Glutamatergic neuron (in vitro differentiated cells): ENCODE measurements at regions not wholly inside any gene's neighbourhood (a gene's known extent, or its start where the extent isn't known, plus 50 kb on each side); places are given as distances from the start of the nearest gene placed in this dataset.

Source experiments
- DNase-seq: peaks from one replicate; pipeline ENCODE4 v3.0.0; 2022
- H3K27ac Mint-ChIP-seq: one replicate; pipeline ENCODE4 v1.8.0; 2020; ENCODE audit warnings: mild to moderate bottlenecking, mixed read lengths, inconsistent platforms; ENCODE audit not compliant: unreplicated experiment
- H3K27me3 Mint-ChIP-seq: one replicate; pipeline ENCODE4 v1.8.0; 2020; ENCODE audit warnings: mild to moderate bottlenecking, moderate library complexity, mixed read lengths, inconsistent platforms; ENCODE audit not compliant: unreplicated experiment
- H3K36me3 Mint-ChIP-seq: one replicate; pipeline ENCODE4 v1.8.0; 2020; ENCODE audit warnings: mild to moderate bottlenecking, mixed read lengths, inconsistent platforms; ENCODE audit not compliant: unreplicated experiment
- H3K4me1 Mint-ChIP-seq: one replicate; pipeline ENCODE4 v1.8.0; 2020; ENCODE audit warnings: mild to moderate bottlenecking, low read depth, mixed read lengths, inconsistent platforms; ENCODE audit not compliant: unreplicated experiment
- H3K4me3 Mint-ChIP-seq: one replicate; pipeline ENCODE4 v1.8.0; 2020; ENCODE audit warnings: mild to moderate bottlenecking, mixed read lengths, inconsistent platforms; ENCODE audit not compliant: unreplicated experiment
- H3K9me3 Mint-ChIP-seq: one replicate; pipeline ENCODE4 v1.8.0; 2020; ENCODE audit warnings: mild to moderate bottlenecking, moderate library complexity, mixed read lengths, inconsistent platforms; ENCODE audit not compliant: unreplicated experiment
- TF ChIP-seq, protein P1 (sequence below): fragments of 200-600 bp; sonication (generic); IDR thresholded peaks from one replicate; pipeline ENCODE4 v1.5.0; 2021; ENCODE audit not compliant: partially characterized antibody, unreplicated experiment

- no peaks in the 10 kb centered on the region for H3K27me3 Mint-ChIP-seq
- H3K36me3 Mint-ChIP-seq = no peaks in the 10 kb centered on the region
- no peak overlapping the region for H3K27ac Mint-ChIP-seq
- H3K4me1 Mint-ChIP-seq = no peaks in the 10 kb centered on the region
- no peak for DNase-seq
- H3K4me3 Mint-ChIP-seq = no peak overlapping the region
- no peaks in the 10 kb centered on the region for H3K9me3 Mint-ChIP-seq
- TF ChIP-seq, protein P1, sequence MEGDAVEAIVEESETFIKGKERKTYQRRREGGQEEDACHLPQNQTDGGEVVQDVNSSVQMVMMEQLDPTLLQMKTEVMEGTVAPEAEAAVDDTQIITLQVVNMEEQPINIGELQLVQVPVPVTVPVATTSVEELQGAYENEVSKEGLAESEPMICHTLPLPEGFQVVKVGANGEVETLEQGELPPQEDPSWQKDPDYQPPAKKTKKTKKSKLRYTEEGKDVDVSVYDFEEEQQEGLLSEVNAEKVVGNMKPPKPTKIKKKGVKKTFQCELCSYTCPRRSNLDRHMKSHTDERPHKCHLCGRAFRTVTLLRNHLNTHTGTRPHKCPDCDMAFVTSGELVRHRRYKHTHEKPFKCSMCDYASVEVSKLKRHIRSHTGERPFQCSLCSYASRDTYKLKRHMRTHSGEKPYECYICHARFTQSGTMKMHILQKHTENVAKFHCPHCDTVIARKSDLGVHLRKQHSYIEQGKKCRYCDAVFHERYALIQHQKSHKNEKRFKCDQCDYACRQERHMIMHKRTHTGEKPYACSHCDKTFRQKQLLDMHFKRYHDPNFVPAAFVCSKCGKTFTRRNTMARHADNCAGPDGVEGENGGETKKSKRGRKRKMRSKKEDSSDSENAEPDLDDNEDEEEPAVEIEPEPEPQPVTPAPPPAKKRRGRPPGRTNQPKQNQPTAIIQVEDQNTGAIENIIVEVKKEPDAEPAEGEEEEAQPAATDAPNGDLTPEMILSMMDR = no peak
Observed at GRCh38 chr5:120155873-120156272, 308.2 kb upstream of the PRR16 start.

DNA sequence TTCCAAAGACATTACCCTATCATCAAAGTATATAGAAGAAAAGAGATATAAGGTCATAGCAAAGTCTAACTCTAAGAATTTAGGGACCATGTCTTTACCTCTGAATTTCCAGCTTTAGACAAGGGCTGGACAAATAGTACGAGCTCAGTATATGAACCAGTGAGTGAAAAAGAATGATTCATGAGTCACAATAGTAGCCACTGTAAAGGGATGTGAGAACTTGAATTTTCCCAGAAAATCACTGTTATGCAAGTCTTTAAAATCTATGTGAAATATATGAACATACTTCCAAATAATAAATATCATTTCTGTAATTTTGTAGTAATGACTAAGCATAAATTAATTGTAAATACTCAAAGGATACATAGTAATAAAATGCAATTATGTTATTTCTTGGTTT lies 305.9 kb upstream of the PRR16 start:
- no peak for DNase-seq
- H3K27me3 Mint-ChIP-seq = no peaks in the 10 kb centered on the region
- H3K36me3 Mint-ChIP-seq = no peaks in the 10 kb centered on the region
- no peak overlapping the region for H3K27ac Mint-ChIP-seq
- H3K9me3 Mint-ChIP-seq = no peaks in the 10 kb centered on the region
- H3K4me1 Mint-ChIP-seq = no peaks in the 10 kb centered on the region
- H3K4me3 Mint-ChIP-seq = no peak overlapping the region
- TF ChIP-seq, protein P1 = no peak

- TF ChIP-seq, protein P1 = no peak
- no peak for DNase-seq
Observed at GRCh38 chr5:120159155-120159554, 304.9 kb upstream of the PRR16 start.

DNA sequence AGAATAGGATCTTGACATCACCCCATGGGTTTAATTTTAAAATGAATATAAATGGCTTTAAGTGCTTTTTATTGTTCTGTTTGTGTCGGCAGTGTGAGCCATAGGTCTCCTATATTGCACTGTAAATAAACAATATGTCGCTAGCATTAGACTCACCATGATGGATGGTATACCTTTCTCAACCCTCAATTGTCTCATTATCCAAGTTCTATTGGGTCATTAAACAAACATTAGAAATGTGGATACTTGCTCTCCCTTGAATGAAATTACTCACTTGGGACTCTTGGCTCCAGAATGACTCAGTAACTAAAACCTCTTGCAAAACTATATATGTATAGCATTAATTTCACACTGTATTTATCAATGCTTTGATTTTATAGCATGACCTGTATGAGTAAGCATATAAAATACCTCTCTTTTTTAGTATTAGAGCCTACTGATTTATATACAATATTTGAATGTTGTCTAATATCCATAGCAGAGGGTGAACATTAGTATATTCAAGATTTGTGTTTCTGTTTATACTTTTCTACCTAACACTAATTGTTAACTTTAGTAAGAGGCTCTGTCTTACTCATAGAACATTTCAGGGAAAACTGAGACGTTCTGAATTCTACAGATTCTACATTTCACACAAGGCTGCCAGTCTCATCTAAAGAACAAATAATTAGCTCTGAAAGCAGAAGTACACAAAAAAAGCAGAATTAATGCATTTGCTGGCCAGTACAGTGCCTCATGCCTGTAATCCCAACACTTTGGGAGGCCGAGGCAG lies 303.8 kb upstream of the PRR16 start:
- Mint-ChIP-seq H3K4me1 (no peaks in the 10 kb centered on the region), H3K4me3 (no peak overlapping the region), H3K27me3 (no peaks in the 10 kb centered on the region), H3K27ac (no peak overlapping the region), H3K36me3 (no peaks in the 10 kb centered on the region), H3K9me3 (no peaks in the 10 kb centered on the region)
- TF ChIP-seq, protein P1 = no peak
- DNase-seq = no peak

More at GRCh38 chr5:120159155-120159554, 304.9 kb upstream of the PRR16 start:
- H3K36me3 Mint-ChIP-seq = no peaks in the 10 kb centered on the region
- H3K27me3 Mint-ChIP-seq = no peaks in the 10 kb centered on the region
- H3K27ac Mint-ChIP-seq = no peak overlapping the region
- no peaks in the 10 kb centered on the region for H3K4me1 Mint-ChIP-seq
- no peak overlapping the region for H3K4me3 Mint-ChIP-seq
- no peaks in the 10 kb centered on the region for H3K9me3 Mint-ChIP-seq

- Mint-ChIP-seq H3K27ac (no peak overlapping the region), H3K27me3 (no peaks in the 10 kb centered on the region), H3K4me3 (no peak overlapping the region), H3K36me3 (no peaks in the 10 kb centered on the region), H3K9me3 (no peaks in the 10 kb centered on the region), H3K4me1 (no peaks in the 10 kb centered on the region)
- TF ChIP-seq, protein P1 = no peak
- no peak for DNase-seq
Observed at GRCh38 chr5:120162321-120162720, 301.8 kb upstream of the PRR16 start.
